A549 (cell line): ENCODE measurements at regions not wholly inside any gene's neighbourhood (a gene's known extent, or its start where the extent isn't known, plus 50 kb on each side); places are given as distances from the start of the nearest gene placed in this dataset.

Experiments used
- ATAC-seq, 2 experiments: fragments of 200-7000 bp in 1 of 2; fragments of >200 bp in 1 of 2; cut with Nextera tagmentation in 1 of 2; cut with Tn5 transposase in 1 of 2; 3 replicates each; pipeline versions ENCODE4 v1.8.0 to v1.9.1; 2018 to 2020; ENCODE audit warnings: mild to moderate bottlenecking in 1 of 2, moderate library complexity in 1 of 2
- CTCF ChIA-PET: fragments of 300-600 bp; sonication (Branson Sonifier 250); formaldehyde crosslinking; extraction: SDS; loops from one replicate; lab custom pipeline; 2021; ENCODE audit warnings: antibody characterized with exemption, inconsistent platforms; lab: Yijun Ruan, JAX
- POLR2A ChIA-PET: fragments of 350-600 bp; formaldehyde crosslinking; extraction: SDS; loops from one replicate; lab custom pipeline; 2021; ENCODE audit warnings: antibody characterized with exemption, inconsistent platforms; lab: Yijun Ruan, JAX
- DNase-seq, 2 experiments: peaks; one replicate each; pipeline versions ENCODE4 v3.0.0 to v3.0.0-alpha.2; 2011 to 2016; ENCODE audit warnings: low read depth in 1 of 2, low spot score in 1 of 2
- FAIRE-seq: peaks from 2 replicates; lab custom pipeline; 2011; peaks lifted over from hg19 to GRCh38; lab: Jason Lieb, UNC
- H3K27ac ChIP-seq, 2 experiments: fragments of >200 bp; sonication (Bioruptor Twin); formaldehyde crosslinking; 3 replicates each; pipeline ENCODE4 v1.5.1; 2016 to 2017
- H3K4me1 ChIP-seq: fragments of >200 bp; sonication (Bioruptor Twin); formaldehyde crosslinking; 3 replicates; pipeline ENCODE4 v1.6.1; 2016
- H3K4me2 ChIP-seq: fragments of >200 bp; sonication (Bioruptor Twin); formaldehyde crosslinking; 3 replicates; pipeline ENCODE4 v1.6.1; 2016
- H3K4me3 ChIP-seq: fragments of >200 bp; sonication (Bioruptor Twin); formaldehyde crosslinking; 3 replicates; pipeline ENCODE4 v1.5.1; 2016
- H3K9me3 ChIP-seq: fragments of >200 bp; sonication (Bioruptor Twin); formaldehyde crosslinking; 3 replicates; pipeline ENCODE4 v1.6.1; 2016
- BCL3 ChIP-seq: fragments of >200 bp; sonication (Bioruptor Twin); formaldehyde crosslinking; IDR thresholded peaks from 3 replicates; pipeline ENCODE4 v1.6.1; 2016
- CEBPB ChIP-seq, 2 experiments: fragments of >200 bp in 1 of 2; sonication (Bioruptor Twin) in 1 of 2; formaldehyde crosslinking in 1 of 2; IDR thresholded peaks; 2 replicates each; pipeline ENCODE4 v1.6.1; 2012 to 2016
- CHD2 ChIP-seq: fragments of 150-350 bp; IDR thresholded peaks from 2 replicates; pipeline ENCODE4 v1.6.1; 2014; ENCODE audit warnings: low read length; ENCODE audit not compliant: partially characterized antibody
- EHF ChIP-seq: fragments of 250-450 bp; sonication (Bioruptor Pico); IDR thresholded peaks from 2 replicates; pipeline ENCODE4 v1.5.0; 2020; ENCODE audit warnings: mild to moderate bottlenecking
- EP300 ChIP-seq, 2 experiments: fragments of >200 bp; sonication (Bioruptor Twin); formaldehyde crosslinking; IDR thresholded peaks; 2 replicates in 1 of 2; 3 replicates in 1 of 2; pipeline ENCODE4 v1.6.1; 2016 to 2017
- FOSB ChIP-seq: fragments of 250-450 bp; sonication (Bioruptor Pico); IDR thresholded peaks from 2 replicates; pipeline ENCODE4 v1.5.0; 2020; ENCODE audit warnings: mild to moderate bottlenecking, moderate library complexity
- FOSL2 ChIP-seq, 2 experiments: fragments of 450-650 bp in 1 of 2; fragments of >200 bp in 1 of 2; sonication (Bioruptor Twin) in 1 of 2; formaldehyde crosslinking; IDR thresholded peaks; 2 replicates each; pipeline versions ENCODE4 v1.5.0 to v1.6.1; 2016 to 2020; ENCODE audit warnings: mild to moderate bottlenecking in 1 of 2, moderate library complexity in 1 of 2
- HEYL ChIP-seq: fragments of 250-450 bp; sonication (Bioruptor Pico); IDR thresholded peaks from 2 replicates; pipeline ENCODE4 v1.8.0; 2021; ENCODE audit warnings: mild to moderate bottlenecking, moderate library complexity
- HOXB13 ChIP-seq: fragments of 250-450 bp; sonication (Bioruptor Pico); IDR thresholded peaks from 2 replicates; pipeline ENCODE4 v1.5.0; 2020; ENCODE audit warnings: low read depth, mild to moderate bottlenecking, moderate library complexity
- HOXB5 ChIP-seq: fragments of 250-450 bp; sonication (Bioruptor Pico); IDR thresholded peaks from 2 replicates; pipeline ENCODE4 v1.5.0; 2020; ENCODE audit warnings: mild to moderate bottlenecking, moderate library complexity
- NPAS2 ChIP-seq: fragments of 250-450 bp; sonication (Bioruptor Pico); IDR thresholded peaks from 2 replicates; pipeline ENCODE4 v1.8.0; 2022; ENCODE audit warnings: mild to moderate bottlenecking, moderate library complexity, borderline replicate concordance
- NR3C1 ChIP-seq: fragments of >200 bp; sonication (Bioruptor Twin); formaldehyde crosslinking; IDR thresholded peaks from 3 replicates; pipeline ENCODE4 v1.6.1; 2017
- PHF8 ChIP-seq: fragments of 200-600 bp; sonication (generic); IDR thresholded peaks from 2 replicates; pipeline ENCODE4 v1.6.1; 2016; ENCODE audit warnings: low read depth, mild to moderate bottlenecking, antibody characterized with exemption, moderate library complexity, borderline replicate concordance
- POLR2A ChIP-seq: IDR thresholded peaks from 2 replicates; pipeline ENCODE4 v1.6.1; 2012; ENCODE audit warnings: mild to moderate bottlenecking, low read length
- RCOR1 ChIP-seq: fragments of 150-350 bp; IDR thresholded peaks from 2 replicates; pipeline ENCODE4 v1.6.1; 2014; ENCODE audit warnings: antibody characterized with exemption, low read length, low read depth
- REST ChIP-seq: fragments of 200-600 bp; sonication (generic); IDR thresholded peaks from 2 replicates; pipeline ENCODE4 v1.6.1; 2016; ENCODE audit warnings: antibody characterized with exemption, mild to moderate bottlenecking, moderate library complexity
- RNF2 ChIP-seq: fragments of 200-600 bp; sonication (generic); IDR thresholded peaks from 2 replicates; pipeline ENCODE4 v1.6.1; 2016; ENCODE audit warnings: low read depth, mild to moderate bottlenecking, antibody characterized with exemption, moderate library complexity, borderline replicate concordance
- ZSCAN20 ChIP-seq: fragments of 250-450 bp; sonication (Bioruptor Pico); IDR thresholded peaks from 2 replicates; pipeline ENCODE4 v1.8.0; 2022; ENCODE audit warnings: mild to moderate bottlenecking, moderate library complexity
- WGBS: methylation state at CpG from one replicate; pipeline ENCODE4 v1.1.6; 2017; ENCODE audit errors: missing lambda C conversion rate; 5-methylcytosine and 5-hydroxymethylcytosine counted together
- TF ChIP-seq, protein P1 (sequence below): IDR thresholded peaks from 2 replicates; pipeline ENCODE4 v1.6.1; 2012
- TF ChIP-seq, protein P2 (sequence below): fragments of 250-450 bp; sonication (Bioruptor Pico); IDR thresholded peaks from 2 replicates; pipeline ENCODE4 v1.5.0; 2021; ENCODE audit warnings: mild to moderate bottlenecking, moderate library complexity, borderline replicate concordance

DNA sequence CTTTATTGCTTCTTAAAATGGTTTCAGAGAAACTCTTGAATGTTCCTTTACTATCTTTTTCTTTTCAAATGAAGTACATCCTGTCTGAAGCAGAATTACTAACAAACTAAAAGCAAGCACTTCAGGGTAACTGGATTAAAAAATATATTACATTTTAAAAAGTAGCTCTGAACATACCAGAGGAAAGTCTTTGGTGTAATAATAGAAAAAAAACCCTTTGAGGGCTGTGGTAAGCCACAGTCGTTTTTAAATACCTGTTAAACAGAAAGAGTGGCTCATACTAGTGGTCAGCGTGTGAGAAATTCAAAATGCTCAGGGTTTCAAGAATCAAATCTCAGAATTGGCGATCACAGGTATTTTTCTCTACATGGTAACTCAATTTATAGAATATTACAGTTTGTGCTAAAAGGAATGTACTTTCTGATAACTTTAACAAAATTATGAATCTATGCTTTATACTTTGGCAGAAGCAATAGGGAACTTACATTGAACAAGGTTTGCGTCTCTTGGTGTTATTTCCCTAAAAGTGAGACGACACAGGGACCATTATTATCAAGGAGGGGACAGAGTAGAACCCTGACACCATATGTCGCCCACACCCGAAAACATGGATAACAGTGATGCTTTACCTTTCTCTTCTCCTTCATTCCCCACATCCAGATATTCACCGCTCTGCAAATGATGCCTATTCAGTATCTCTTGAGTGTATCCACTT is 97.0 kb upstream of the DPH5 start (continued):
- TF ChIP-seq REST: no peak

DNA sequence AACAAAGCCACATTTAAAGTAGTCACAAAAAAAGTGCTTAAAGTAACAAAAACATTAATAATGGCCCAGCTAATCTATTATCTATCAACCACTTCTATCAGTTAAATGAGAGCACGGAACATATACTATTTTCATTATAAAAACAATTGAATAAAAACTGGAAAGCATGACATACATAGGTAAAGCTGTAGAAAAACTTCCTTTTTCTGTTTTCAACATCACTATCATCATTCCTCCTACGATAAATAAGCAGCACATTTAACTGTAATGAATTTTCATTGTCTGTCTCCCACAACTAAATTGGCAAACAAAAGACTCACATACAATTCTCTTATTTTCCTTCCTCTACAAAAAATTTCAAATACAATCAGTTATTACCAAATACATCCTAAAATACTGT is 96.4 kb upstream of the DPH5 start:
- TF ChIP-seq HEYL (CRISPR knock-in tag): no peak
- no peak for TF ChIP-seq EP300 (IDR thresholded peaks at IDR 0.05)
- no peak for TF ChIP-seq POLR2A
- TF ChIP-seq, protein P1, sequence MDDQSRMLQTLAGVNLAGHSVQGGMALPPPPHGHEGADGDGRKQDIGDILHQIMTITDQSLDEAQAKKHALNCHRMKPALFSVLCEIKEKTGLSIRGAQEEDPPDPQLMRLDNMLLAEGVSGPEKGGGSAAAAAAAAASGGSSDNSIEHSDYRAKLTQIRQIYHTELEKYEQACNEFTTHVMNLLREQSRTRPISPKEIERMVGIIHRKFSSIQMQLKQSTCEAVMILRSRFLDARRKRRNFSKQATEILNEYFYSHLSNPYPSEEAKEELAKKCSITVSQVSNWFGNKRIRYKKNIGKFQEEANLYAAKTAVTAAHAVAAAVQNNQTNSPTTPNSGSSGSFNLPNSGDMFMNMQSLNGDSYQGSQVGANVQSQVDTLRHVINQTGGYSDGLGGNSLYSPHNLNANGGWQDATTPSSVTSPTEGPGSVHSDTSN: no peak
- no peak for TF ChIP-seq HOXB5 (CRISPR knock-in tag)
- TF ChIP-seq ZSCAN20 (CRISPR knock-in tag): no peak
- TF ChIP-seq FOSB: no peak
- TF ChIP-seq CEBPB (IDR thresholded peaks at IDR 0.05): no peak
- no peak for TF ChIP-seq HOXB13
- no peak for TF ChIP-seq FOSL2 (IDR thresholded peaks at IDR 0.05)
- no peak for TF ChIP-seq FOSL2 (CRISPR knock-in tag; IDR thresholded peaks at IDR 0.05)
- no peak for TF ChIP-seq BCL3
- TF ChIP-seq PHF8: no peak
- TF ChIP-seq NPAS2 (CRISPR knock-in tag): no peak
- no peak for TF ChIP-seq CHD2
- TF ChIP-seq RNF2: no peak
- TF ChIP-seq RCOR1: no peak
- TF ChIP-seq REST: no peak
- TF ChIP-seq, protein P2, sequence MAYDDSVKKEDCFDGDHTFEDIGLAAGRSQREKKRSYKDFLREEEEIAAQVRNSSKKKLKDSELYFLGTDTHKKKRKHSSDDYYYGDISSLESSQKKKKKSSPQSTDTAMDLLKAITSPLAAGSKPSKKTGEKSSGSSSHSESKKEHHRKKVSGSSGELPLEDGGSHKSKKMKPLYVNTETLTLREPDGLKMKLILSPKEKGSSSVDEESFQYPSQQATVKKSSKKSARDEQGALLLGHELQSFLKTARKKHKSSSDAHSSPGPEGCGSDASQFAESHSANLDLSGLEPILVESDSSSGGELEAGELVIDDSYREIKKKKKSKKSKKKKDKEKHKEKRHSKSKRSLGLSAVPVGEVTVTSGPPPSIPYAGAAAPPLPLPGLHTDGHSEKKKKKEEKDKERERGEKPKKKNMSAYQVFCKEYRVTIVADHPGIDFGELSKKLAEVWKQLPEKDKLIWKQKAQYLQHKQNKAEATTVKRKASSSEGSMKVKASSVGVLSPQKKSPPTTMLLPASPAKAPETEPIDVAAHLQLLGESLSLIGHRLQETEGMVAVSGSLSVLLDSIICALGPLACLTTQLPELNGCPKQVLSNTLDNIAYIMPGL: no peak
- TF ChIP-seq EHF (CRISPR knock-in tag): no peak
- TF ChIP-seq NR3C1: no peak
- DNase-seq: no peak
- Histone ChIP-seq H3K4me3 (no peak overlapping the region), H3K4me1 (no peaks in the 10 kb centered on the region), H3K4me2 (no peak overlapping the region), H3K9me3 (no peaks in the 10 kb centered on the region), H3K27ac (no peak overlapping the region)
- FAIRE-seq: no peak
- WGBS: 1% methylated on average over 2 of the region's 2 CpGs
- ATAC-seq: no peak
- POLR2A ChIA-PET: no interaction called here
- CTCF ChIA-PET: no interaction called here
